Activated effector memory CD4-positive, alpha-beta T cell treated with anti-CD3 and anti-CD28 coated beads, Interleukin-2, amount 50 U/mL, for 16 hours (primary cell): ENCODE measurements at regions not wholly inside any gene's neighbourhood (a gene's known extent, or its start where the extent isn't known, plus 50 kb on each side); places are given as distances from the start of the nearest gene placed in this dataset.

ENCODE experiments used
- DNase-seq: peaks from one replicate; pipeline ENCODE4 v3.0.0-alpha.2; 2020

GRCh38 chr1:34415140-34415539, 238.4 kb downstream of the C1orf94 start:
- DNase-seq, result no peak

GRCh38 chr1:34418166-34418565, 241.5 kb downstream of the C1orf94 start:
- DNase-seq, result no peak

DNA sequence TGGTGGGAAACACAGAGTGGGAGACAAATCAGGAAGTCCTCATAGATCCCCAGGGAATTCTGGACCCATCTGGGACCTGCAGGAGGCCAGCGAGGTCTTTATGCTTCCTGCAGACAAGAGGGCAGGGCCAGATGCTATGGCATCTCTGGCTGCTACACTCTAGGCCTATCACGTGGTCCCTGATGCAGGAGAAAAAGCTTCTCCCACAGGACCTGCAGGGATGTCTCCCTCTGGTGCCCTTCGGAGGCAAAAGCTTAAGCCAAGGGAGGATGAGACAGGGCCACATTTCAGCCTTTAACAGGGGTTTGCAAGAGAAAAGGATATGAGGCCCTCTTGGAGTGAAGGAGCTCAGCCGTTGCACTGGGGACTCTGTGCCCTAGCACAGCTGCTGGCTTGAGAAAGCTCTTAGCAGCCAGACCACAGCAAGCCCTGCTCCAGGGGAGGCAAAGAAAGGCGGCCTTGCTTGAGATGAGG, 243.0 kb downstream of the C1orf94 start:
- DNase-seq, result no peak

- DNase-seq, result no peak
Observed at GRCh38 chr1:34425046-34425445, 248.3 kb downstream of the C1orf94 start.

- DNase-seq, result no peak
Observed at GRCh38 chr1:34425785-34426184, 249.1 kb downstream of the C1orf94 start.

GRCh38 chr1:34426325-34426896, 249.7 kb downstream of the C1orf94 start:
- no peak for DNase-seq

GRCh38 chr1:34427170-34427569, 250.5 kb downstream of the C1orf94 start:
- DNase-seq, result no peak

GRCh38 chr1:34433099-34433498, 256.4 kb downstream of the C1orf94 start:
- no peak for DNase-seq

GRCh38 chr1:34436836-34437235, 260.1 kb downstream of the C1orf94 start:
- DNase-seq, result no peak

GRCh38 chr1:34441259-34442069, 264.8 kb downstream of the C1orf94 start:
- peak; percentile 13 for DNase-seq

DNA sequence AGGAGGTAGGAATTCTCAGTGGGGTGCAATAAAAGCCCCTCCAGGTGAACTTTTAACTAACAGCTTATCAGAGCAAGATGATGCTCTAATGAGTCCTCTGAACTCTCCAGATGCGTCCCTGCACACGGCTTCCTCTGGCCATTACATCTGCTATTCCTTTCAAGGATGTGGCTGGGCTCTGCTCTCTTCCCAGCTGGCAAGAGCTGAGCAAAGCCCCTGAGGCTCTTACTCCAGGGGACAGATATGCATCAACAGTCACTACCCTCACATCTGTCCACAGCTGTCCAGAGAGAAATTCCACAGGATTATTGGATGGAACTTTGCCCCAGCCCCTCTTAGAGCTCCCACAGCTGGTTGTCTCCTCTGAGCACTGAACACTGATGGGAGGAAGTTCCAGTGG, 267.8 kb downstream of the C1orf94 start:
- no peak for DNase-seq

GRCh38 chr1:34450325-34450724, 273.6 kb downstream of the C1orf94 start:
- DNase-seq, result peak; percentile 25

DNA sequence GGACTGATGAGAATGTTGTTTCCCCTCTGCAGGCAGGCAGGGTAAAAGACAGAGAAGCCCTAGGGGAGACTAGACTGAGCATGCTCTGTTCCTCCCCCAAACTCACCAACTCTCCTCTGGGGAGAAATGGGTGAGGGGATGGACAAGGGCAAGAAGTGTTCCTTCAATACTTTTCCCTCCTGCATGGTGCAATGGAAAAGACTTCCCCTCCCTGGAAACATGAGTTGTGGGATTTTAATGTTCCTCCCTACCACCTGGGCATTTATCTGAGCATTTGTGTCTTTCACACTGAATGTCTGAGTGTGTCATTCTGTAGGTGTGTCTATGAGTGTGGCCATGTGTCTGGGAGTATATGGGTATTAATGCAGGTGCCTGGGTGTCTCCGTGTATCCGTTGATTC, 275.7 kb downstream of the C1orf94 start:
- no peak for DNase-seq

DNA sequence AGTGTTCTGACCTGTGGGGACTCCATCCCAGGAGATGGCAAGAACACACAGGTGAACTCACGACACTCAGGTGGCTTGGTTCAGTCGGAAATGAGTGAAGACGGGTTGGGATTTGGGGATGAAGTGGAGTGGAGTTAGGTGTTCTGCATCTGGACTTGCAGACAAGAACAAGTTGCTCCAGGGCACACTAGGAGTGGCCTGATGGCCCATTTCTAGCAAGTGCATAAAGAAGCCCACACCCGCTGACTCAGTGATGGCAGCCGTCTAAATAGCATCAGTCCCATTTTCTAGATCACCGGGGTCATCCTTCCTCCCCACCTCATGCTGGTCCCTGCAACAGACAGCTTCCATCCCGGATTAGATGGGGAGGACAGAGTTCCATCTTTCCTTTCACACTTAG, 278.4 kb downstream of the C1orf94 start:
- DNase-seq, result no peak

DNA sequence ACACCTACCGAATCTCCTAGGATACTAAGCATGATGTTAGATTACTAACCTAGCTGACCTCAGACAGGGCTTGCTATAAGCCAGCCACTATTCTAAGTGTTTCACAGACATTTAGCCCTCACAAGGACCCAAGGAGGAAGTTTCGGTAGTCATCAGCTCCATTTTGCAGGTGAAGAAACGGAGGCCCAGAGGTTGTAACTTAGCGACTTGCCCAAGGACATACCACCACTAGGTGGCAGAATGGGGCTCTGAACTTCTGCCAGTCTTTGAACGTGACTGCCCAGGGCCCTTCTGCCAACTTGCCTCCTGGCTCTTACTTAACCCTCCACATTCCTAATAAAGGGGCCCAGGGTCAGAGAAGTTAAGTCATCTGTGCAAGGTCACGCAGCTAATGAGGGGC, 283.5 kb downstream of the C1orf94 start:
- DNase-seq, result peak; percentile 71

- no peak for DNase-seq
Observed at GRCh38 chr1:34470401-34470800, 284.4 kb upstream of the GJB5 start.

- DNase-seq, result no peak
Observed at GRCh38 chr1:34474566-34474965, 280.3 kb upstream of the GJB5 start.

DNA sequence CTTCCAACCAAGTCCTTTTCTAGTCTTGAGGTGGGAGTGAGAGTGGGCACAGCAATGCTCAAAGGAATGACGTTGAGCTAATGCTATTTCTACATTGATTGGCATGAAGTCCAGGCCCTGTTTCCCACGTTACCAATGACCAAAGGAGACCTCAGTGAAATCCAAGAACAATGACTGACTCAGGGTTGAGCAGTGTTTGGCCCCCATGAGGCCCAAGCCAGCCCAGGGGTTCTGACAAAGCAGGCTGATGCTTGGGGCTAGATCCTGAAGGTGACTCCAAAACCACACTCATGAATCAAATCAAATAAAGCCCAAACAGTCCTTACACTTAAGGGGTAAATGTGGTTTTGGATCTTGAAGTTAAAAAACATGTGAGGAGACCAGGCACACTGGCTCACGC, 278.5 kb upstream of the GJB5 start:
- no peak for DNase-seq

DNA sequence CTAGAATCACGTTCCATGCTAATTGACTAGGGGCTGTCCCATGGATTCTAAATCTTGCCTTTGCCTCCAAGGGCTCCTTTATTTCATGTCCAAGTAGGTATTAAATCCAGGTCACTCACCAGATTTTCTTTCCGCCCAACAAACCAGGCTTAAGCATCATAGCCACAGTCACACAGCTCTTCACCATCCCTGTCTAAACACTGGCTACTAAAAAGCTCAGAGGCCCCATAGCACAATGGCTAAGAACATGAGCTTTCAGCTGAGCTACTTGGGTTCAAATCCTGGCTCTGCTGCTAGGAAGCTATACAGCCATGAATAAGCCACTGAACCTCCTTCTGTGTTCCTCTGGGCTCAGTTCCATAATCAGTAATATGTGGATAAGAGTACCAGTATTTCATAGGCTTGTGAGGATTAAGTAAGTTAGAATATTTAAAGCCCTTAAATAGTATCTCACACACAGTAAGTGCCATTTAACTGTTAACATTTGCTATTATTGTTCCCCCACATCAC, 277.2 kb upstream of the GJB5 start:
- no peak for DNase-seq

GRCh38 chr1:34478515-34479076, 276.3 kb upstream of the GJB5 start:
- no peak for DNase-seq

- no peak for DNase-seq
Observed at GRCh38 chr1:34479731-34480130, 275.1 kb upstream of the GJB5 start.

GRCh38 chr1:34488080-34488708, 266.7 kb upstream of the GJB5 start:
- no peak for DNase-seq

DNA sequence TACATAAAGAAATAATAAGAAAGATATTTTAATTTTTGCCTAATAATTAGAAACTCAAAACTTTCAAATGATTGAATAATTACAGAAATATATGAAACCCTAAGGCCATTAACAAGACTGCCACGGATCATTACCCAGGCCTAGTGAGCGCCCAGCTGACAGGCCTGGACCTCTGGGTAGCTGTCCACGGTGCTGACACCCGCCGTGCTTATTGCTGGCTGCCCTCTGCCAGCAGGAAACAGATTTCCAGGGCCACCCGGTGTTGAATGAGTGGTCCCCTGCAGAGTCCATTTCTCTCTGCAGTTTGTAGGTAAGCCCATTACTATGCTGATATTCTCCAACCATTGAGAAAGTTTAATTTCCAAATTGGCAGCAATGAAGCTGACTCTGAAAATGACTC, 254.4 kb upstream of the GJB5 start:
- DNase-seq, result no peak

- no peak for DNase-seq
Observed at GRCh38 chr1:34511802-34512201, 243.0 kb upstream of the GJB5 start.
